ENCODE measurements at regions not wholly inside any gene's neighbourhood (a gene's known extent, or its start where the extent isn't known, plus 50 kb on each side); places are given as distances from the start of the nearest gene placed in this dataset.

- TF ChIP-seq MAZ (IDR thresholded peaks at IDR 0.05; ENCODE audit: borderline replicate concordance, low read depth, low read length) (no peak), POLR2A (IDR thresholded peaks at IDR 0.05; ENCODE audit: low read length) (no peak), EP300 (IDR thresholded peaks at IDR 0.05) (no peak), FOSL2 (IDR thresholded peaks at IDR 0.05) (no peak), FOSL2 (CRISPR knock-in tag; IDR thresholded peaks at IDR 0.05) (no peak), HDAC2 (IDR thresholded peaks at IDR 0.05) (no peak), CHD2 (IDR thresholded peaks at IDR 0.05; ENCODE audit: low read length, partially characterized antibody) (no peak)
- TF ChIP-seq, protein P1, sequence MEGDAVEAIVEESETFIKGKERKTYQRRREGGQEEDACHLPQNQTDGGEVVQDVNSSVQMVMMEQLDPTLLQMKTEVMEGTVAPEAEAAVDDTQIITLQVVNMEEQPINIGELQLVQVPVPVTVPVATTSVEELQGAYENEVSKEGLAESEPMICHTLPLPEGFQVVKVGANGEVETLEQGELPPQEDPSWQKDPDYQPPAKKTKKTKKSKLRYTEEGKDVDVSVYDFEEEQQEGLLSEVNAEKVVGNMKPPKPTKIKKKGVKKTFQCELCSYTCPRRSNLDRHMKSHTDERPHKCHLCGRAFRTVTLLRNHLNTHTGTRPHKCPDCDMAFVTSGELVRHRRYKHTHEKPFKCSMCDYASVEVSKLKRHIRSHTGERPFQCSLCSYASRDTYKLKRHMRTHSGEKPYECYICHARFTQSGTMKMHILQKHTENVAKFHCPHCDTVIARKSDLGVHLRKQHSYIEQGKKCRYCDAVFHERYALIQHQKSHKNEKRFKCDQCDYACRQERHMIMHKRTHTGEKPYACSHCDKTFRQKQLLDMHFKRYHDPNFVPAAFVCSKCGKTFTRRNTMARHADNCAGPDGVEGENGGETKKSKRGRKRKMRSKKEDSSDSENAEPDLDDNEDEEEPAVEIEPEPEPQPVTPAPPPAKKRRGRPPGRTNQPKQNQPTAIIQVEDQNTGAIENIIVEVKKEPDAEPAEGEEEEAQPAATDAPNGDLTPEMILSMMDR (IDR thresholded peaks at IDR 0.05), result no peak
Observed at GRCh38 chr1:189125694-189126093, 1352.0 kb downstream of the BRINP3 start.

Measured in A549 (cell line).